ENCODE measurements at regions not wholly inside any gene's neighbourhood (a gene's known extent, or its start where the extent isn't known, plus 50 kb on each side); places are given as distances from the start of the nearest gene placed in this dataset.

DNA sequence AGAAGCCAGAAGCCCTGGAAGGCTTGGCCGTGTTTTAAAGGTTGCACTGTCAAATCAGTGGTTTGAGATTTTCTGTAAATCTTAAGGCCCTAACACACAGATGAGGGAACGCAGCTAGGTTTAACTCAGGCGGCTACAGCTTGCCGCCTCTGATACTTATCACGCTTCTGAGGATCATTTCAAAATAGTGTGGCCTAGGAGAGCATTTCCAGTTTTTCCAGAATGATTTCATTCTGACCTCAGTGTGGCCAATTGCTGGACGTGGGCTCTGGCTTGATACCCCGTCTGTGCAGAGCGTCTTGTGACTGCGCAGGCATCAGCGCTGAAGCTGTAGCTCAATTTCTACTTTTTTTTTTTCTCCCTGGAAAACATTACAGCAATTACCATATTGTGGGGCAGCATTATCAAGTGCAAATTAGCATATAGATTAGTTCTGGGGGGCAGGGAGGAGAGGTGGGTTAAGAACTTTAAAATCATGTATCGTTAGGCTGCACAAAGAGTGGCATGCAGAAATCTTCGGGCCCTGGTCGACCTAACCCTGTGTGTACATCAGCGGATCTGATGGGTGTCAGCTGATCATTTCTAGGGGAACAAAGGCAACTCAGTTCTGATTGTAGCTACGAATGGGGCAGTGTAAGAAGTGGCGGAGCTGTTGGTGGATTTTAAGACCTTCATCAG lies 105.0 kb upstream of the EEF1E1 start:
- no peak for TF ChIP-seq EZH2 (IDR thresholded peaks at IDR 0.05; ENCODE audit: low read length, missing control alignments)
- TF ChIP-seq, protein P1, sequence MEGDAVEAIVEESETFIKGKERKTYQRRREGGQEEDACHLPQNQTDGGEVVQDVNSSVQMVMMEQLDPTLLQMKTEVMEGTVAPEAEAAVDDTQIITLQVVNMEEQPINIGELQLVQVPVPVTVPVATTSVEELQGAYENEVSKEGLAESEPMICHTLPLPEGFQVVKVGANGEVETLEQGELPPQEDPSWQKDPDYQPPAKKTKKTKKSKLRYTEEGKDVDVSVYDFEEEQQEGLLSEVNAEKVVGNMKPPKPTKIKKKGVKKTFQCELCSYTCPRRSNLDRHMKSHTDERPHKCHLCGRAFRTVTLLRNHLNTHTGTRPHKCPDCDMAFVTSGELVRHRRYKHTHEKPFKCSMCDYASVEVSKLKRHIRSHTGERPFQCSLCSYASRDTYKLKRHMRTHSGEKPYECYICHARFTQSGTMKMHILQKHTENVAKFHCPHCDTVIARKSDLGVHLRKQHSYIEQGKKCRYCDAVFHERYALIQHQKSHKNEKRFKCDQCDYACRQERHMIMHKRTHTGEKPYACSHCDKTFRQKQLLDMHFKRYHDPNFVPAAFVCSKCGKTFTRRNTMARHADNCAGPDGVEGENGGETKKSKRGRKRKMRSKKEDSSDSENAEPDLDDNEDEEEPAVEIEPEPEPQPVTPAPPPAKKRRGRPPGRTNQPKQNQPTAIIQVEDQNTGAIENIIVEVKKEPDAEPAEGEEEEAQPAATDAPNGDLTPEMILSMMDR (conservative IDR thresholded peaks at IDR 0.05 in 1 of 2, IDR thresholded peaks at IDR 0.05 in 1 of 2; ENCODE audit: low read depth in 1 of 2, low read length in 2 of 2), result no peak
- no peak overlapping the region for H3K27ac ChIP-seq (ENCODE audit: insufficient read depth, low read length)
- H2AFZ ChIP-seq (ENCODE audit: low read length), result no peak overlapping the region
- H3K9me3 ChIP-seq (ENCODE audit: control insufficient read depth, insufficient read depth, low read depth, low read length), result no peaks in the 10 kb centered on the region
- no peaks in the 10 kb centered on the region for H3K4me1 ChIP-seq (ENCODE audit: control insufficient read depth, extremely low read depth, insufficient read depth, low read length)
- H3K79me2 ChIP-seq (ENCODE audit: control insufficient read depth, insufficient read depth, low read length), result no peaks in the 10 kb centered on the region
- H3K4me3 ChIP-seq (replicated peaks in 1 of 4; ENCODE audit: control extremely low read depth in 1 of 4, insufficient read depth in 1 of 4, low read depth in 3 of 4, low read length in 4 of 4), result no peak overlapping the region
- H3K27me3 ChIP-seq (ENCODE audit: control insufficient read depth, insufficient read depth, low read length), result no peaks in the 10 kb centered on the region
- H3K4me2 ChIP-seq (ENCODE audit: extremely low read depth, insufficient read depth, low read length), result no peak overlapping the region
- no peaks in the 10 kb centered on the region for H3K36me3 ChIP-seq (ENCODE audit: control insufficient read depth, insufficient read depth, low read length)
- no peaks in the 10 kb centered on the region for H4K20me1 ChIP-seq (ENCODE audit: control insufficient read depth, extremely low read depth, insufficient read depth, low read length)
- H3K9ac ChIP-seq (ENCODE audit: insufficient read depth, low read length), result no peak overlapping the region
- DNase-seq (ENCODE audit: low read depth in 2 of 2), result no peak

DNA sequence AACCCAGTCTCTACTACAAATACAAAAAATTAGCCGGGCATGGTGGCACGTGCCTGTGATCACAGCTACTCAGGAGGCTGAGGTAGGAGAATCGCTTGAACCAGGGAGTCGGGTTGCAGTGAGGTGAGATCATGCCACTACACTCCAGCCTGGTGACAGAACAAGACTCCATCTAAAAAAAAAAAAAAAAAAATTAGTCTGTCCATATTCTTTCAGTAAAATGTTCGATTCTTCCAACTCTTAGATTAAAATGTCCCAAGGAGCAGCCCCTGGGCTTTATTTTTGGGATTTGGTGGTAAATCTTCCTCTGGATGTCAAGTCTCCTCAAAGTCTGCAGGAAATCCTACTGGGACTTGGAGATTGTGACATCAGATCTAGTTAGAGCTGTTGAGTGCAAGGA lies 101.0 kb upstream of the EEF1E1 start:
- Histone ChIP-seq H3K4me3 (replicated peaks in 1 of 4; ENCODE audit: control extremely low read depth in 1 of 4, insufficient read depth in 1 of 4, low read depth in 3 of 4, low read length in 4 of 4) (no peak overlapping the region), H3K79me2 (ENCODE audit: control insufficient read depth, insufficient read depth, low read length) (no peaks in the 10 kb centered on the region), H4K20me1 (ENCODE audit: control insufficient read depth, extremely low read depth, insufficient read depth, low read length) (no peaks in the 10 kb centered on the region), H3K9ac (ENCODE audit: insufficient read depth, low read length) (no peak overlapping the region), H3K9me3 (ENCODE audit: control insufficient read depth, insufficient read depth, low read depth, low read length) (no peaks in the 10 kb centered on the region), H2AFZ (ENCODE audit: low read length) (no peak overlapping the region), H3K4me1 (ENCODE audit: control insufficient read depth, extremely low read depth, insufficient read depth, low read length) (no peaks in the 10 kb centered on the region), H3K36me3 (ENCODE audit: control insufficient read depth, insufficient read depth, low read length) (no peaks in the 10 kb centered on the region), H3K27ac (ENCODE audit: insufficient read depth, low read length) (no peak overlapping the region), H3K27me3 (ENCODE audit: control insufficient read depth, insufficient read depth, low read length) (no peaks in the 10 kb centered on the region), H3K4me2 (ENCODE audit: extremely low read depth, insufficient read depth, low read length) (no peak overlapping the region)
- no peak for TF ChIP-seq EZH2 (IDR thresholded peaks at IDR 0.05; ENCODE audit: low read length, missing control alignments)
- TF ChIP-seq, protein P1 (conservative IDR thresholded peaks at IDR 0.05 in 1 of 2, IDR thresholded peaks at IDR 0.05 in 1 of 2; ENCODE audit: low read depth in 1 of 2, low read length in 2 of 2), result no peak
- no peak for DNase-seq (ENCODE audit: low read depth in 2 of 2)

DNA sequence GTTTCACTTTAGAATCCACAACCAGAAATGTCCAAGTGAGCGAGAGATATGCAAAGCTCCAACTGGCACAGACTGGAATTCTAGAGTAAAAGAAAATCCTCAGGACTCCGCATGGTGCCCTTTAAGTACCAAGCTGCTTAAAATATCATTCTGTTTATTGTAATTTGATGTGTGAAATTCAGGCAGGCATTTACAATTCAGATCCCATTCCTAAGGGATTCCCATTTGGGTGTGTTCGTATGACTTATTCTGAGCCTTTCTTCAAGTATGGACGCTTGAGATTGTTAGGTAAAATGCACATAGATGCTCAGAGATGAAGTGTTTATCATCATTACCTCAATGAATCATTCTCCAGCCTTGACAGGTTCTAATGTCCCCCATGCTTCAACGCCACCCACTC lies 99.3 kb upstream of the EEF1E1 start:
- Histone ChIP-seq H3K4me3 (replicated peaks in 1 of 4; ENCODE audit: control extremely low read depth in 1 of 4, insufficient read depth in 1 of 4, low read depth in 3 of 4, low read length in 4 of 4) (no peak overlapping the region), H3K4me1 (ENCODE audit: control insufficient read depth, extremely low read depth, insufficient read depth, low read length) (no peaks in the 10 kb centered on the region), H3K4me2 (ENCODE audit: extremely low read depth, insufficient read depth, low read length) (no peak overlapping the region), H3K36me3 (ENCODE audit: control insufficient read depth, insufficient read depth, low read length) (no peaks in the 10 kb centered on the region), H3K27ac (ENCODE audit: insufficient read depth, low read length) (no peak overlapping the region), H3K9ac (ENCODE audit: insufficient read depth, low read length) (no peak overlapping the region), H3K79me2 (ENCODE audit: control insufficient read depth, insufficient read depth, low read length) (no peaks in the 10 kb centered on the region), H3K27me3 (ENCODE audit: control insufficient read depth, insufficient read depth, low read length) (no peaks in the 10 kb centered on the region), H4K20me1 (ENCODE audit: control insufficient read depth, extremely low read depth, insufficient read depth, low read length) (no peaks in the 10 kb centered on the region), H2AFZ (ENCODE audit: low read length) (no peak overlapping the region), H3K9me3 (ENCODE audit: control insufficient read depth, insufficient read depth, low read depth, low read length) (no peaks in the 10 kb centered on the region)
- TF ChIP-seq, protein P1 (conservative IDR thresholded peaks at IDR 0.05 in 1 of 2, IDR thresholded peaks at IDR 0.05 in 1 of 2; ENCODE audit: low read depth in 1 of 2, low read length in 2 of 2), result no peak
- TF ChIP-seq EZH2 (IDR thresholded peaks at IDR 0.05; ENCODE audit: low read length, missing control alignments), result no peak
- DNase-seq (ENCODE audit: low read depth in 2 of 2), result no peak
